Heart right ventricle (tissue), 16 donors: ENCODE measurements at regions not wholly inside any gene's neighbourhood (a gene's known extent, or its start where the extent isn't known, plus 50 kb on each side); places are given as distances from the start of the nearest gene placed in this dataset.

Source experiments
- ATAC-seq, 8 donors: fragments of 200-7000 bp; cut with Tn5 transposase; one replicate each; pipeline ENCODE4 v1.9.1; 2020; ENCODE audit warnings: mild to moderate bottlenecking in 8 of 8, moderate library complexity in 8 of 8, moderate number of reproducible peaks in 1 of 8
- DNase-seq, 2 donors: peaks; one replicate each; pipeline ENCODE4 v3.0.0-alpha.2; 2020
- H3K27ac ChIP-seq, 10 donors: fragments of 200-600 bp; sonication (generic) in 2 of 10; one replicate each; pipeline versions ENCODE4 v1.5.0 to v1.8.0; 2020 to 2022; ENCODE audit warnings: mild to moderate bottlenecking in 3 of 10
- H3K27me3 ChIP-seq, 7 donors: fragments of 200-600 bp; one replicate each; pipeline ENCODE4 v1.8.0; 2021 to 2022; ENCODE audit warnings: mild to moderate bottlenecking in 2 of 7
- H3K36me3 ChIP-seq, 9 donors: fragments of 200-600 bp; sonication (generic) in 1 of 9; one replicate each; pipeline versions ENCODE4 v1.5.0 to v1.8.0; 2020 to 2022; ENCODE audit warnings: mild to moderate bottlenecking in 2 of 9
- H3K4me1 ChIP-seq, 9 donors: fragments of 200-600 bp; sonication (generic) in 1 of 9; one replicate each; pipeline versions ENCODE4 v1.5.0 to v1.8.0; 2020 to 2022; ENCODE audit warnings: mild to moderate bottlenecking in 4 of 9
- H3K4me3 ChIP-seq, 10 donors: fragments of 200-600 bp; sonication (generic) in 2 of 10; one replicate each; pipeline versions ENCODE4 v1.5.0 to v1.8.0; 2020 to 2022; ENCODE audit warnings: mild to moderate bottlenecking in 7 of 10, moderate library complexity in 2 of 10
- H3K9me3 ChIP-seq, 11 donors: fragments of 200-600 bp in 10 of 11; sonication (generic) in 2 of 11; one replicate each; pipeline versions ENCODE4 v1.5.0 to v1.8.0; 2013 to 2022; ENCODE audit warnings: mild to moderate bottlenecking in 2 of 11, control low read depth in 1 of 11, moderate library complexity in 1 of 11
- WGBS, 2 donors: extraction: QIAGEN DNeasy Blood & Tissue Kit; methylation state at CpG; one replicate each; pipeline ENCODE4 v1.1.7; 2013; ENCODE audit warnings: inconsistent platforms in 1 of 2; 5-methylcytosine and 5-hydroxymethylcytosine counted together
- intact Hi-C, 10 donors: fragments of 100-400 bp; cut with DNase I; formaldehyde crosslinking; loops; one replicate each; pipeline versions ENCODE4 v1.11.1 to v1.14.2; 2022
- TF ChIP-seq, protein P1 (sequence below), 9 donors: fragments of 200-600 bp; sonication (generic) in 2 of 9; IDR thresholded peaks; one replicate each; pipeline versions ENCODE4 v1.5.0 to v1.8.0; 2021 to 2022; ENCODE audit warnings: antibody characterized with exemption in 9 of 9, mild to moderate bottlenecking in 5 of 9, moderate library complexity in 1 of 9
- donor health status: Arrhythmogenic right ventricular cardiomyopathy.
- donor health status: ischemic (EF 13 %, LVEDD 7.1; RV severe dilation, severe dysfunction).
- donor health status: healthy with polysubstance abuse.
- donor health status: DM: no; HTN: yes; CAD: no.
- donor health status: DM: no; HTN: no; CAD: no.
- donor health status: ischemic (EF 25% LVEDD 6.9; RV normal size, moderate dysfunction).
- donor health status: ischemic (EF 25% LVEDD 5.7; RV mildly dilated, moderate dysfunction).
- donor health status: healthy.
- donor health status: DM: yes; HTN: yes; CAD: no.
- donor health status: Ischemic cardiomyopathy.
- donor health status: ischemic (EF 35%, LVEDD 5.7; RV mildly dilated, moderate dysfunction).
- donor health status: nonischemic (EF 11% LVEDD 7.7; RV severe dilation, severe dysfunction).
- donor health status: DM: yes; HTN: yes; CAD: no.
- donor health status: PGD.
- donor health status: ischemic (EF 29% LVEDD 5.4; RV normal size, mild dysfunction).
- donor health status: nonischemic (EF 23%, LVEDD 6.1; RV moderate dilation, normal function).

DNA sequence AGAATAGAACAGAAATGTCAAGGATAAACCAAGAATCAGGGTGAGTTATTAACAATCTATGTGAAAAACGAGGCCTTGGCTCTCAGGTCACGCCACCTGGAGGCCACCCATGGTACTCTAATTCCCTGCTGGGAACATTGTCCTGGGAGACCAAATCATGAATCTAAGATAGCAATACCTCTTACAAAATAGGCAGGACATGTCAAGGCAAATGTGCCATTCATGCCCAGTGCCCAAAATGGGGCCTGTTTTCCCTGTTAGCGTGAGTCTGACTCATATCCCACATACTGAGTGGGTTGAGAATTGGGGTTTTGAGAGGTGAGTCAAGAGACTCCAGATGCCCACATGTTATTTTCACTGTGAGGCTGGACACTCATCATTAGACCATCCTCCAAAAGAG, 380.8 kb downstream of the HHIPL2 start:
- Histone ChIP-seq H3K4me3 (no peak overlapping the region), H3K36me3 (no peaks in the 10 kb centered on the region), H3K4me1 (no peaks in the 10 kb centered on the region), H3K27ac (no peak overlapping the region), H3K9me3 (peaks cover 0 to 18% (median 11%) of the 10 kb centered on the region in 11 donors), H3K27me3 (no peaks in the 10 kb centered on the region)
- intact Hi-C loops: loop anchor here in 7 of 10 donors (5.0 to 10.0 kb wide), 6 partner anchors 142 to 625 kb away; partner anchors contain the start of gene DUSP10 (in 2 of the 7)
- ATAC-seq (no peak), DNase-seq (peak; percentile 13 to 16)
- 77 to 89% methylated on average over 3 of the region's 3 CpGs for WGBS, 2 donors
- TF ChIP-seq, protein P1, sequence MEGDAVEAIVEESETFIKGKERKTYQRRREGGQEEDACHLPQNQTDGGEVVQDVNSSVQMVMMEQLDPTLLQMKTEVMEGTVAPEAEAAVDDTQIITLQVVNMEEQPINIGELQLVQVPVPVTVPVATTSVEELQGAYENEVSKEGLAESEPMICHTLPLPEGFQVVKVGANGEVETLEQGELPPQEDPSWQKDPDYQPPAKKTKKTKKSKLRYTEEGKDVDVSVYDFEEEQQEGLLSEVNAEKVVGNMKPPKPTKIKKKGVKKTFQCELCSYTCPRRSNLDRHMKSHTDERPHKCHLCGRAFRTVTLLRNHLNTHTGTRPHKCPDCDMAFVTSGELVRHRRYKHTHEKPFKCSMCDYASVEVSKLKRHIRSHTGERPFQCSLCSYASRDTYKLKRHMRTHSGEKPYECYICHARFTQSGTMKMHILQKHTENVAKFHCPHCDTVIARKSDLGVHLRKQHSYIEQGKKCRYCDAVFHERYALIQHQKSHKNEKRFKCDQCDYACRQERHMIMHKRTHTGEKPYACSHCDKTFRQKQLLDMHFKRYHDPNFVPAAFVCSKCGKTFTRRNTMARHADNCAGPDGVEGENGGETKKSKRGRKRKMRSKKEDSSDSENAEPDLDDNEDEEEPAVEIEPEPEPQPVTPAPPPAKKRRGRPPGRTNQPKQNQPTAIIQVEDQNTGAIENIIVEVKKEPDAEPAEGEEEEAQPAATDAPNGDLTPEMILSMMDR (IDR thresholded peaks at IDR 0.05): peak in 8 of 9 donors; percentile 21 to 62 (median 54)

DNA sequence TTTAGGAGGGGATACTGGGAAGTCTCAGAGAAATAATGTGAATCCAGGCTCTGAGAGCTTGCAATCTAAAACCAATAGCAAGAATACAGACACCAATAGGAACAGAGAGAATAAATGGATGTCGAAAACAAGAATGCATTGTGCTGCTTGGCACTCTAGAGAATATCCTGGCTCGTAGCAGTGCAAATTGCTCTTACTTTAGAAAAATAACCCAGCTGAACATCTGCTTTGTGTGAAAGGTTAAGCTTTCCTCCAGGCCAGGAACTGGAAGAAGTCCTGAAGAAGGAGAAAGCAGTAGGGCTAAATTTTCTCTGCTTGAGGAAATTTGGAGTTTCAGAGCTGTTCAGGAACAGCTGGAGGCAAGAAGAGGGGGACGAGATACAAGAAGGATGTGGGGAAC, 382.3 kb downstream of the HHIPL2 start:
- peak in 3 of 8 donors; percentile 25 to 72 (median 37) for ATAC-seq

DNA sequence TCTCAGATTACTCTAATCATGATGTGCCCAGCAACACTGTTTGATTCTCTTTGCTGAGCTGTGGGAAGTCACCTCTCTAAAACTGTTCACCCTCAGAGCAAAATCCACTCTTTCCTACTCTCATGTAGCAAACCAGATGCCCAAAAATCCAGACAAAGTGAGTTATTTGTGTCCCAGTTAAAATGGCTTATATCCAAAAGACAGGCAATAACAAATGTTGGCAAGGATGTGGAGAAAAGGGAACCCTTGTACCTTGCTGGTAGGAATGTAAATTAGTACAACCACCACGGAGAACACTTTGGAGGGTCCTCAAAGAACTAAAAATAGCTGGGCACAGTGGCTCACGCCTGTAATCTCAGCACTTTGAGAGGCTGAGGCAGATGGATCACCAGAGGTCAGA, 384.0 kb downstream of the HHIPL2 start:
- Histone ChIP-seq H3K4me1 (no peaks in the 10 kb centered on the region), H3K4me3 (no peak overlapping the region), H3K27me3 (no peaks in the 10 kb centered on the region), H3K27ac (no peak overlapping the region), H3K36me3 (no peaks in the 10 kb centered on the region), H3K9me3 (peaks cover 0 to 3% (median 0%) of the 10 kb centered on the region in 11 donors)
- intact Hi-C loops: loop anchor here in 6 of 10 donors (10.0 kb wide), 5 partner anchors 139 to 619 kb away; partner anchors contain the start of gene DUSP10 (in 2 of the 6)
- TF ChIP-seq, protein P1 (IDR thresholded peaks at IDR 0.05): no peak
- WGBS, 2 donors: 22 to 29% methylated on average over 2 of the region's 2 CpGs
- DNase-seq: no peak
- no peak for ATAC-seq

More for the DNA sequence above, 382.3 kb downstream of the HHIPL2 start:
- intact Hi-C loops: loop anchor here in 7 of 10 donors (5.0 to 10.0 kb wide), 6 partner anchors 141 to 623 kb away; partner anchors contain the start of gene DUSP10 (in 2 of the 7)
- H3K4me3 ChIP-seq: no peak overlapping the region
- WGBS, 2 donors: 56 to 59% methylated on average over 3 of the region's 3 CpGs
- DNase-seq: peak in 1 of 2 donors; percentile 5
- no peaks in the 10 kb centered on the region for H3K4me1 ChIP-seq
- no peak overlapping the region for H3K27ac ChIP-seq
- no peaks in the 10 kb centered on the region for H3K36me3 ChIP-seq
- no peaks in the 10 kb centered on the region for H3K27me3 ChIP-seq
- H3K9me3 ChIP-seq: peaks cover 0 to 6% (median 0%) of the 10 kb centered on the region in 11 donors
- TF ChIP-seq, protein P1 (IDR thresholded peaks at IDR 0.05): no peak

DNA sequence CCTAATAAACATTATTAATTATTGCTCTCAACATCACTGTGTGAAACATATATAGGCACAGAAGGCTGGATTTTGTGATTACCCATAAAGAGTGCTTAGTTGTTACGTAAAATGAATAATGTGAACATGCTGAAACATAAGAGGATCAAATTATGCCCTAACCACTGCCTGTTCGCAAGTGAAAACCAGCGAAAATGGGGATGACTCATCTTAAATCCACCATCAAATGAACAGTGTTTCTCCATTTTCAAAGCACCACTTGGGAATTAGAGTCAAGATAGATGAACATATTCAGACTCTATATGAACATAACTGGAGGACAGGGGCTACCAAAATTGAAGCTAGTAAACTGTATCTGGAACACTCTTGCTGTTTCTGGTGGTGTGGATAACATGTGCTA, 386.2 kb downstream of the HHIPL2 start:
- ATAC-seq: no peak
- intact Hi-C loops: loop anchor here in 6 of 10 donors (10.0 kb wide), 5 partner anchors 137 to 617 kb away; partner anchors contain the start of gene DUSP10 (in 2 of the 6)
- Histone ChIP-seq H3K27ac (no peak overlapping the region), H3K4me3 (no peak overlapping the region), H3K36me3 (no peaks in the 10 kb centered on the region), H3K27me3 (no peaks in the 10 kb centered on the region), H3K9me3 (peaks cover 0 to 20% (median 11%) of the 10 kb centered on the region in 11 donors), H3K4me1 (no peaks in the 10 kb centered on the region)
- TF ChIP-seq, protein P1 (IDR thresholded peaks at IDR 0.05): no peak
- no peak for DNase-seq
- WGBS, 2 donors: 67 to 79% methylated on average over 3 of the region's 3 CpGs
